ENCODE measurements at regions not wholly inside any gene's neighbourhood (a gene's known extent, or its start where the extent isn't known, plus 50 kb on each side); places are given as distances from the start of the nearest gene placed in this dataset.
A peak's percentile ranks its signal among the peaks of the same experiment; 100 is the strongest.

DNA sequence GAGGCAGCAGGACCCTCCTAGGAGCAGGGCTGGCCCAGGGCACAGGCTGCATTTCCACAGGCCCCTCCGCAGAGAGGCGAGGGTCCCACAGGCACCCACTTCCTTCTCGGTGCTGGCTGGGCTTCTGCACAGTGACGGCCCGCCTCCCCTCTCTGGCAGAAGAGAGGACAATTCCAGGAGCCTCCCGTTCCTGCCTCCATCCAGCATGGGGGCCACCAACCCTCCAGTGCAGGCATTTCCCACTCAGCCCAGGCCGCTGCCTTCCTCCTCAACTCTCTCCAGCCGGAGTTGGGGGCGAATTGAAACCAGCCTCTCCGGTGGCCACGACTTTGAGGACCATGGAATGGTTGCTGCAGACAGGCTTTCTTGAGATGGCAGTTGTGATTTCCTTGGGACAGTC lies 125.0 kb upstream of the PPP2R2D start:
- no peak for DNase-seq

- DNase-seq: no peak
These were observed 124.3 kb upstream of the PPP2R2D start for GRCh38 chr10:131776496-131776895.

GRCh38 chr10:131777162-131777561 lies 123.6 kb upstream of the PPP2R2D start:
- DNase-seq: no peak

DNA sequence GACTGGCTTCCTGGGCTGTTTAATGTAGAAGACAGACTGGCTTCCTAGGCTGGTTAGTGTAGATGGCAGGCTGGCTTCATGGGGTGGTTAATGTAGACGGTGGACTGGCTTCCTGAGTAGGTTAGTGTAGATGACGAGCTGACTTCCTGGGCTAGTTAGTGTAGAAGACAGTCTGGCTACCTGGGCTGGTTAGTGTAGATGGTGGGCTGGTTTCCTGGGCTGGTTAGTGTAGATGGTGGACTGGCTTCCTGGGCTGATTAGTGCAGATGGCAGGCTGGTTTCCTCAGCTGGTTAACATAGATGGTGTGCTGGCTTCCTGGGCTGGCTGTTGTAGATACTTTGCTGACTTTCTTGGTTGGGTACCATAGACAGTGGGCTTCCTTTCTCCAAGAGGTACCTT lies 122.9 kb upstream of the PPP2R2D start:
- DNase-seq: no peak

DNA sequence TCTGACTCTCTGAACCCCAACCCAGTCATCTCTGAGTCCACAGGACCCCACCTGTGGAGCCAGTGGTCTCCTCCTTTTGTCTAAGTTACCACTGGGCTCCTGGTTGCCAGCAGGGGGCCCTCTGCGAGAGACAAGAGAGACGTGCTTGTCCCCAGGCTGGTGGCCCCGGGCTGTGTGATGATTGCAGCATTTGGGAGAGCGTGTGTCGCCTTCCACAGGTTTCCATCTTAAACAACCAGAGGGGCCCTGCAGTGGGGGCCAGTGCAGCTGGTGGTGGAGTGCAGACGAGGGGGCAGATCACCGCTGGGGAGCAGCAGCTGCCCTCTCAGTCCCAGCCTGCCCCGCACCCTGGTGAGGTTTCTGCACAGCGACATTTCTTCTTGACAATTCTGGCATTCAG lies 122.4 kb upstream of the PPP2R2D start:
- no peak for DNase-seq

DNA sequence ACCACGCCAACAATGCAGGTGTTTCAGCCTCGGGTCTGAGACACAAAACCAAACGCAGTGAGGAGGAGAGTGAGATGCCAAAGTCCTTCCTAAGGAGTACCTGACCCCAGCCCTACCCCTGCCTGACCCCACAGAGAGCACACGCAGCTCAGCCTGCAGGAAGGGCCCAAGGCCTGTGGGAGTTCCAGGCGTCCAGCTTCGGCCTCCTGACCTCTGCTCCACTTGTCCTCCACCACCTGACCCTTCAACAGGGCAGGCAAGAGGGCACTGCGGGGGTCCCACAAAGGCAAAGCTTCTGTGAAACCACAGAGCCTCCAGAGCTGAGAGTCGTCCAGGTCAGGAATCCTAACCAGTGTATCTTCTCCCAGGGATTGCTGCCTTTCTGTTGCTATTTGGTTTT lies 122.0 kb upstream of the PPP2R2D start:
- no peak for DNase-seq

DNA sequence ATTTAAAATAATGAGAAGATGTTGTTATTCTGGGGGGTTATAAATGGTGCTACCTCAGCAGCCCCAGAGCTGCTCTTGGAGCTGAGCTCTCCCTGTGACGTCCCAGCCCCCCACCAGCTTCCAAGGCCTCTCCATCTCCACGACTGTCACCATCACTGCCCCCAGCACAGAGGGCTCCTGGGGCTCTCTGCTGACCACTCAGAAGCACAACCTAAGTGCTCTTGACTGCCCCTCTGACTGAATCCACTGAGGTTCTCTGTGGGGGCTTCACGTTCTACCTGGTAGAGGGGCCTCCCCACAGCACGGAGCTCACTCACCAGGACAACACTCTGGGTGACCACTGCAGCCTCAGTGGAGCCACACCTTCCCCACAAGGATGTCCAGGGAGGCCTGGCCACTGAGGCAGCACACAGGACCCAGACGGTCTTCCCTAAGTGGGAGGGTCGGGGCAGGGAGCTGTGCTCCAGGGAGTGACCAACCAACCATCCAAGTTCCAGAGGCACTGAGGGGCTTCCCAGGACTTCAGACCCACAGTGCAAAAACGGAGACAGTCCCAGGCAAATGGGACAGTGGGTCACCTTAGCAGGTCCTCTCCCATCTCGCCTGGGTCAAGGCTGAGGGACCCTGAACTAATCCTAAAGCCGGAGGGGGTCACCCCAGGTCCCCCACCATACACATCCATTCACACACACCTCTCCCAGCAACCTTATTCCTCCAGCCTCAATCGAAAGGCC lies 121.0 kb upstream of the PPP2R2D start:
- DNase-seq: no peak

DNA sequence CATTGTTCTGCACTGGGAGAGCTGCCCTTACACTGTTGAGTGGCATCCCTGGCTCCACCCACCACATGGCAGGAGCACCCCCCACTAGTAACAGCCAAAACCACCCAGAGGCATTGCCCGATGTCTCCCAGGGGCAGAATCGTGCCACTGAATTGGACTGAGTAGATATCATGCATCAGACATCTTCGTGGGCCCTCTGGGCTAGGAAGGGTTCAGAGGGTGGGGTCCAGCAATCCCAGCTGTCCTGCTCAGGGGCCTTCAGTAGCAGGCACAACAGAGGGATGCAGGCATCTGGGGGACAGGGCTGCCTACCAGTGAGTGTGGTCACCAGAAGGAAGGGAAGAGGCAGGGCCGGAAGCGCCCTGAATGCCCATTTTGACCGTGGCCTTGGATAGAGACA lies 119.7 kb upstream of the PPP2R2D start:
- no peak for DNase-seq

DNA sequence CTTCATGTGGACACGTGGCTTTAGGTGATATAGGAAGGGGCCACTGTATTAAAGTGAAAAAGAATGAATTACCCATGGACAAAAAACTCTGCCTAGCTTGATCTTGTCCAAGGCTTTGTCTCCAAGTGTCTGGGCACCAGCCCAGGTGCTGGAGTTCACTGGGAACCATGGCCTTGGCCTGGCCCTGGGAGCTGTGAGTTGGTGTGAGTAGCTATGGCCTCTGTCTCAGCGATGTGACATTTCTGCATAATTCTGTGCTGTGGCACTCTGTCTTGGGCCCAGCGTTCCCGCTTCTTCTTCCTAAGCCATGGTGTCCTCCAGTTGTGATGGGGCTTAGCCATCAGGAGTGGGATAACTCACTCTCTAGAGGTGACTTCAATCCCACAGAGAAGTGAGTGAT lies 119.0 kb upstream of the PPP2R2D start:
- no peak for DNase-seq

DNA sequence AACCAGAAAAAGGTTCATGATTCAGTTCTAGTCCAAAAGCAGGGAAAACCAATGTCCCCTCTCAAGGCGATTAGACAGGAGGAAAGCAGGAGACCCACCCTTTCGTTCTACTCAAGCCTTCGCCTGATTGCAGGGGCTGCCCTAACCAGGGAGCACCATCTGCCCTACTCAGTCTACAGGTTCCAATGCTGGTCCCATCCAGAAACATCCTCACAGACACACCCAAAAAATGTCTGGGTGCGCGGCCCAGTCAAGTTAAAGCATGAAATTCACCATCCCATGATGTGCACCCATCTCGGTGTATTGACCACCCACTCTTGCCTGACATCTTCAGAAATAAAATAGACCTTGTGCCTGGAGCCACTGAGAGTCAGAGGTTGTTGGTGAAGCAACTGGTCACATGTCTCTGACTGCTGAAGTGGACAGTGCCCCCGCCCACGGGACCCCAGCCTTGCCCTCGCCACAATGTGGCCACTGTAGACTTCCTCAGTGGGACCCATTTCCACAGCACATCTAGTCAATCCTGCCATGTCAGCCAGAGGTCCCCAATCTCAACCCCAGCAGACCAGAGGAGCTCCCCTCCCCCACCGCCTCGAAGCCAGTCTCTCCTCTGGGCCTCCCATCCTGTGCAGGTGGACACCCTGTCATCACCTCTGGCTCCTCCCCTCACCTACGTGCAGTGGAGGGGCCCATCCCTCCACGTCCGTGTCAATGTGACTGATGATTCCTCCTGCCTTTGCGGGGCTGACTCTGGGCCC lies 116.3 kb upstream of the PPP2R2D start:
- no peak for DNase-seq

DNA sequence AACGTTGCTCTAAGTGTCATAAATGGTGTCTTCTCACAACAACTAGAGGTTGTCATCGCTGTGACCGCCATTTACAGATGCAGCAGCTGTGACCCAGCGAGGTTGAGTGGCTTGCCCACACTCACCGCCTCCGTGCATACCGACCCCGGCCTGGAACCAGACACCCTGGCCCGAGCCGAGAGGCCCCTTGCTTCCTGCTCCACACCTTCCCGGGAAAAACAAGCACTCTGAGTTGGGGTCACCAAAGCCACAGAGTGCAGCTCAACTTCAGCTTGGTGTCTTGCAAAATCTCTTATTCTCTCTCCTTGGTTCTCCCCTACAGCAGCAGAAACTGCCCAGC lies 115.7 kb upstream of the PPP2R2D start:
- no peak for DNase-seq

GRCh38 chr10:131786756-131787605 lies 113.8 kb upstream of the PPP2R2D start:
- peak; percentile 8 for DNase-seq

DNA sequence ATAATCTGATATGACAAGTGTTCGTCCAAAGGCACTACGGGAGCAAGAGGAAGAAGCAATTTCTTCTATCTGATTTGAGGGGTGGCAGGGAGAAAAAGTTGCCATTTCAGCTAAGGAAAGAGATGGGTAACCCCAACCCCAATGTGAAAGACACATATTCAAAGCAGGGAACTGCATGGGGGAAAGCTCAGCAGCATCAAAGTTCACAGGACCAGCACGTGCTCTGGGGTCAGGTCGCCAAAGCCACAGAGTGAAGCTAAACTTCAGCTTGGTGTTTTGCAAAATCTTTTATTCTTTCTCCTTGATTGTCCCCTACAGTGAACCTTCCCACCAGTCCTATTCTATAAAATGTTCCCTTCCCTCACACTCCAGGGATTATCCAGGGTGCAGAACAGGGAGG lies 112.8 kb upstream of the PPP2R2D start:
- no peak for DNase-seq

GRCh38 chr10:131788386-131788785 lies 112.4 kb upstream of the PPP2R2D start:
- no peak for DNase-seq

DNA sequence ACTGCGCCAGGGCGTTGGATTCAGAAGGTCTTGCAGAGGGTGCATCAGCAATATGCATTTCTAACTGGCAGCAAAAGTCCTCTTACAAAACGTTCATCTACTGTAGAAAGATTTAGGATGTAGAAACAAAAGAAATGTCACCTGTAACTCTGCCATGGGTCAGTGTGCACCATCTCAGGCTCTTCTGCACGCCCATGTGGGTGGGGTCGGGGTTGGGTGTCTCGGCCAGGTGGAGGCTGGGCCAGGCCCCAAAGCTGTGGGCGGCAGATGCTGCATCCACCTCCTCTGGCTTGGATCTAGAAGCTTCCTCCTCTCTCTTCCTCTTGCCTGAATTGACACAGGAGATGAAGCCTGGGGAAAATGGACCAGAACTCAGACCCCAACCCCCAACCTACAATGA lies 111.3 kb upstream of the PPP2R2D start:
- no peak for DNase-seq

DNA sequence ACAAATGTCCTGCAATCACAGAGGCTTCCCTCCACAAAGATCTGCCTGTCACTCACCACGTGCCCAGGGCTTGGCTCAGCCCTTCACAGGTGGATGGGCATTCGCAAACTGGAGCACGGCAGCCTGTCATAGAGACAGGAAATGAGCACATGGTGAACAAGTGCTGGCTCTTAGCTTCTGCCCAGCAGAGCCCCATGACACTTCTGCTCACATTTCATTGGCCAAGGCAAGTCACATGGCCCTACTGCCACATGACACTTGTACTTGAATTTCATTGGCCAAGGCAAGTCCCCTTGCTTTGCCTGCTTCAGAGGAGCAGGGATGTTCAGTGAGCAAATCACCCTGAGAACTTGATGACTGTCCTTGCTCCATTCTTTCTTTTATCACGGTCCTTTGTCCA lies 110.8 kb upstream of the PPP2R2D start:
- DNase-seq: no peak

- no peak for DNase-seq
These were observed 108.7 kb upstream of the PPP2R2D start for GRCh38 chr10:131792011-131792651.

DNA sequence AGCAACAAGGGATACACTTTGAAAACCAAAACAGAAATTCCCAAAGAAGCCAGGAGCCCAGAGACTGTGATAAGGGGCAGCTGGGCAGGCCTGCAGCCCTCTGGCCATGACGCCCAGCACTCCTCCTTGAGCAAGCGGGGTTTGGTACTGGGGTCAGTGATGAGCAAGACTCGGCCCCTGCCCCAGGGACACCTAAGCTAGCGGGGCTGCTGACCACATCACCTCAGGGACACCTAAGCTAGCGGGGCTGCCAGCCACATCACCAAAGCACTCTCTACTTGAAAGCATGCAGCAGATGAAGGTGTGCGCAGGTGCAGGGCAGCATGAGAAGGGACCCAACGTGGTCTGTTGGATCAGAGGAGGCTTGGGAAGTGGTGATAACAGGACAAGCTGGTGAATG lies 108.0 kb upstream of the PPP2R2D start:
- no peak for DNase-seq

GRCh38 chr10:131795761-131796160 lies 105.0 kb upstream of the PPP2R2D start:
- DNase-seq: no peak

GRCh38 chr10:131797626-131798025 lies 103.2 kb upstream of the PPP2R2D start:
- DNase-seq: no peak

- DNase-seq: no peak
These were observed 101.4 kb upstream of the PPP2R2D start for GRCh38 chr10:131799429-131799828.

- DNase-seq: no peak
These were observed 98.5 kb upstream of the PPP2R2D start for GRCh38 chr10:131802156-131802915.
